Fibroblast of skin of right biceps (primary cell): ENCODE measurements at regions not wholly inside any gene's neighbourhood (a gene's known extent, or its start where the extent isn't known, plus 50 kb on each side); places are given as distances from the start of the nearest gene placed in this dataset.
A peak's percentile ranks its signal among the peaks of the same experiment; 100 is the strongest.
"Not testable (repeated sequence)": the region's sequence is repeated elsewhere in the genome, so short reads cannot be mapped to it uniquely, and the experiment has no call there.

Source experiments
- DNase-seq: peaks from one replicate; pipeline ENCODE4 v3.0.0-alpha.2; 2013

- DNase-seq: peak; percentile 46
These were observed 1201.9 kb downstream of the BRINP3 start for GRCh38 chr1:189275796-189276195.

- DNase-seq: no peak
These were observed 1188.3 kb downstream of the BRINP3 start for GRCh38 chr1:189289346-189289745.

- no peak for DNase-seq
These were observed 1176.4 kb downstream of the BRINP3 start for GRCh38 chr1:189301235-189301634.

- no peak for DNase-seq
These were observed 1172.4 kb downstream of the BRINP3 start for GRCh38 chr1:189305279-189305678.

- no peak for DNase-seq
These were observed 1165.7 kb downstream of the BRINP3 start for GRCh38 chr1:189311915-189312314.

- DNase-seq: no peak
These were observed 1165.2 kb downstream of the BRINP3 start for GRCh38 chr1:189312499-189312898.

- DNase-seq: no peak
These were observed 1164.2 kb downstream of the BRINP3 start for GRCh38 chr1:189313488-189313887.

GRCh38 chr1:189315035-189315901 lies 1162.4 kb downstream of the BRINP3 start:
- no peak for DNase-seq

- peak; percentile 73 for DNase-seq
These were observed 1154.6 kb downstream of the BRINP3 start for GRCh38 chr1:189323091-189323490.

- DNase-seq: not testable (repeated sequence)
These were observed 1146.6 kb downstream of the BRINP3 start for GRCh38 chr1:189331071-189331470.

GRCh38 chr1:189336115-189337100 lies 1141.3 kb downstream of the BRINP3 start:
- no peak for DNase-seq

GRCh38 chr1:189349607-189350006 lies 1128.1 kb downstream of the BRINP3 start:
- DNase-seq: no peak

GRCh38 chr1:189350983-189351616 lies 1126.6 kb downstream of the BRINP3 start:
- no peak for DNase-seq

GRCh38 chr1:189351960-189352359 lies 1125.7 kb downstream of the BRINP3 start:
- no peak for DNase-seq

- no peak for DNase-seq
These were observed 1121.5 kb downstream of the BRINP3 start for GRCh38 chr1:189356206-189356605.

GRCh38 chr1:189357317-189357716 lies 1120.3 kb downstream of the BRINP3 start:
- no peak for DNase-seq

- no peak for DNase-seq
These were observed 1108.1 kb downstream of the BRINP3 start for GRCh38 chr1:189369612-189370011.

- DNase-seq: peak; percentile 0
These were observed 1102.8 kb downstream of the BRINP3 start for GRCh38 chr1:189374816-189375215.

GRCh38 chr1:189405419-189405818 lies 1072.2 kb downstream of the BRINP3 start:
- no peak for DNase-seq

- no peak for DNase-seq
These were observed 1067.9 kb downstream of the BRINP3 start for GRCh38 chr1:189409774-189410173.

GRCh38 chr1:189424746-189425331 lies 1052.8 kb downstream of the BRINP3 start:
- DNase-seq: peak; percentile 48

- peak; percentile 41 for DNase-seq
These were observed 1048.1 kb downstream of the BRINP3 start for GRCh38 chr1:189429610-189430009.

GRCh38 chr1:189431447-189431846 lies 1046.2 kb downstream of the BRINP3 start:
- DNase-seq: peak; percentile 6
